NT2/D1 (cell line): ENCODE measurements at regions not wholly inside any gene's neighbourhood (a gene's known extent, or its start where the extent isn't known, plus 50 kb on each side); places are given as distances from the start of the nearest gene placed in this dataset.

Experiments used
- YY1 ChIP-seq: IDR thresholded peaks from 2 replicates; pipeline ENCODE4 v1.6.1; 2011; ENCODE audit not compliant: insufficient read length, insufficient read depth
- ZNF274 ChIP-seq: IDR thresholded peaks from 2 replicates; pipeline ENCODE4 v1.6.1; 2011; ENCODE audit warnings: mild to moderate bottlenecking, low read depth, low read length

- TF ChIP-seq YY1 (no peak), ZNF274 (no peak)
Measured at GRCh38 chr1:221347706-221348105, 394.2 kb downstream of the DUSP10 start.
